SHP77 (cell line): ENCODE measurements at regions not wholly inside any gene's neighbourhood (a gene's known extent, or its start where the extent isn't known, plus 50 kb on each side); places are given as distances from the start of the nearest gene placed in this dataset.
"Not testable (repeated sequence)": the region's sequence is repeated elsewhere in the genome, so short reads cannot be mapped to it uniquely, and the experiment has no call there.

Experiments
- DNase-seq, 2 experiments: peaks; one replicate each; lab custom pipeline; 2025; lab: John Stamatoyannopoulos, UW

DNA sequence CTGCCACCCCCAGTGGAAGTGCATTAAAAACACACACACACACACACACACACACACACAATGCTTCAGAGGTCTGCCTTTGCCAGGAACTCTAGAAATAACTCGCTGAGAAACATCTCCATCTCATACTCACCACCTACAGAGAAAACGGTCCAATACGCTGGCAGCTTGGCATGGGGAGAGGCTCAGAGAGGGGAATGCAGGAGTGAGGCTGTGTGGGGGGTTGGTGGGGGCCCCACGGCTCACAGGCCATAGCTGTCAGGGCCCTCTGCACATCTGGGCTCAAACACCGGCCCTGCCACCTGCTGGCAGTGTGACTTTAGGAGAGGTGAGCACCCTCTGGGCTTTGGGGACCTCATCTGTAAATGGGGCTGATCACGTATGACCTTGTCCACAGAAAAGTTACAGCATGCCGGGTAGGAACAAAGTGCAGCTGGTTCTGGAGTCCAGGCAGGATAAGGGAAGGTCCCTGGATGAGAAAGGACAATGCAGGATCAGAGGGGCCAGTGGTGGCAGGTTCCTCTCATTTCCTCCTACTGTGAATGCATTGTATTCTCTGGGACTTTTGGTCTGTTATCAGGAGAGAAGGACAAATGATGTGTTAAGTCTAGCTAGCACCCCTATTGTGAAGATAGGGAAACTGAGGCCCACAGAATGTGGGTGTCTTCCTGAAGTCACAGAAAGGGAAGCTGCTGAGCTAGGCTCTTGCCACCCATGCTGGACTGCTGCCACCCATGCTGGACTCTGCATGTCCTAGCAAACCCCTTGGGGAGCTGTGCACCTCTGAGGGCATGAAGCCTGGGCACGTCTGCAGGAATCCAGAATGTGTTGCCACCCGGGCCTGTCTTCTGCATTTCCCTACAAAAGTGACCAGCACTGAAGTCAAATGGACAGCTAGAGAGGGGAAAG lies 404.6 kb downstream of the RPS24 start:
- no peak for DNase-seq

DNA sequence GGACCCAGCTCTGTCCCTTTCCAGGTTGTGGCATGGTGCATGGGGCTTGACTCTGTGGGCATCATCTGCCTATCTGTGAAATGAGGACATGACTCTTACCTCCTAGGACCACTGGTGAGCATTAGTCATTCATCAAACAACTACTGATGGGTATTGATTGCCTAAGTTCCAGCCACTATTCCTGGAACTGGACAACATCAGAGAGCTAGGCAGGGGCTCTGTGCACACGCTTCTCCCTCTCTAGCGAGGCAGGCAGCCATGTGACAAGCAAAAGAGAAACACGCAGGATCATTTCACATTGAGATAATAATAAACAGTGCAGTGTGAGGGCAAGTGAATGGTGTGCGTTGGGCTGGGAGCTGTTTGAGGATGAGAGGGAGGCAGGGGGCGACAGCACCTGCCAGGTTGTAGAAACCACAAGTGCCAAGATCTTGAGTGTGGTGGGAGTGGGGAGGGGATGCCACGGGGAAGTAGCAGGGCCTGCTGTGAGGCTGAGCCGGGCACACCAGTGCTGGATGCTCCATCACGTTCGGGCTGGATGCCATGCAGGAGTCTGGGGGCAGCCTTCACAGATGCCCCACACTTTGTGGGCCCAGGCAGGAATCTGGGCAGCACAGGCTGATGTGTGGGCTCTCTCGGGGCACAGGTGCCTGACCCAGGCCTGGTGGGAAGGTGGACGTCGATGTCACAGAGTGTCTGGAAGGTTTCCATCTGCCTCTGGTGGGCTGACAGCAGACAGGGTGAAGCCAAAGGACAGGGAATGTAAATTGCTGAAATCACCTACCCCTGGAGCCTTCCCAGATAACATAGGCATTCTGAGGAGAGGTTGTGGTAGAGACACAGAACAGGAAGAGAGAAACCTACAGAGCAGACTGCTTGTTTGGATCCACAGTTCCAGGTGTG lies 405.5 kb downstream of the RPS24 start:
- no peak for DNase-seq

DNA sequence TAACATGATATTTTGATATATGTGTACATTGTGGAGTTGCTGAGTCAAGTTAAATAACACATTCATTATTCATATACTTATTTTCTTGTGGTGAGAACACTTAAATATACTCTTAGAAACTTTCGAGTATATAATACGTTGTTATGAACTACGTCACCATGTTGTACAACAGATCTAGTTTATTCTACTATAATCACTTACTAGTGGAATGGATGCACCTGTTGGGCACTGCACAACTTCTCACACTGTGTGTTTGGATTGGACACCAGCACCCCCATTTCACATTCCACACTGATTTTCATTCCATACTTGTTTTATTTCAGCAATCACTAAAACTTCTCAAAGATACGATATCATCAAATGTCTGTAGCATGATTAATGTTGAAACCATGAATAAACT lies 407.3 kb downstream of the RPS24 start:
- DNase-seq = no peak

DNA sequence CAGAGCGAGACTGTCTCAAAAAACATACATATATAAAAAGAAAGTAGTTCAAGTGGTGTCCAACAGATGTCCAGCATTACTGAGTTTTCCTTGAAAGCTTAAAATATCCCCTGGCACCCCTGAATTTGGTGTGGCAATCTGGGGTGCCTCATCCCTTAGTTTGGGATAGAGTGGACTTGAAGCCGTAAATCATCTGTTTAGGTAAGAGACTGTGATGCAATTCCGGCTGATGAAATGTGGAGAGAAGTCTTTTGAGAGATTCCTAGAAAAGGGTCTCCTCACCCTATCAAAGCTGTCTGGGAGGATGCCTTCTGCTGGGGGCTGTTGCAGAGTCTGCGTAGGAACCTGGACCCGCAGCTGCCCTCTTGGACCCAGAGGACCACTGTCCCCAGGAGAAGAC lies 408.0 kb downstream of the RPS24 start:
- no peak for DNase-seq

- no peak for DNase-seq
Observed at GRCh38 chr10:78442836-78443550, 409.3 kb downstream of the RPS24 start.

DNA sequence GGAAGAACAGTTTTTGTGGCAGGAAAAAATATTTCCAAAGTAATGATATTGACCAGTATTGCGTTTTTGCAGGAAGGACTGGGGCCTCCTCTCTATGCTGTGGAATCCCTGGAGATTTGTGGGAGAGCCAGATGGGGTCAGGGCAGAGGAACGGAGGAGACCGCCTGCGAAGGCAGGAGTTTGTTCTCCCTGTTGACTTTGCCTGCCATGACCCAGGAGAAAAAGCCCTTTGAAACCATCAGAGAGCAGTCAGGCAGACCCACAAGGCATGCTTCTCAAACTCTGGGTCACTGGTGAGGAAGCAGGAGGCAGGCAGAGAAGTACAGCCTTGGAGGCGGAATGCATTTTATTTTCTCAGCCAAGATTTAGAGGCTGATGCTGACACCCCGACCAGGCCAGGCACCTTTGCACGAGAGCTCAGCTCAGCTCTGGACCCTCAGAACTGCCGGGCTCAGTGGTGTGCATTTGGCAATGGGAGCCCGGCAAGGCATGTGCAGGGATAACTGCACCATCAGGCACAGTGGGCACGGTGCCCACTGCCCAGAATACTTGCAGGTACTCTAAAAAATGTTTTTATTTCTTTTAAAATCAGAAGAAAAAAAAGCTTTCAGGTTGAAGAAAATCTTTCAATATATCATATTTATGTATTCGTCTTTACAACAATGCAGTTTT lies 410.4 kb downstream of the RPS24 start:
- no peak for DNase-seq

- DNase-seq = not testable (repeated sequence)
Observed at GRCh38 chr10:78444741-78445140, 411.1 kb downstream of the RPS24 start.

GRCh38 chr10:78445308-78445707 lies 411.6 kb downstream of the RPS24 start:
- no peak for DNase-seq

GRCh38 chr10:78448470-78448869 lies 414.8 kb downstream of the RPS24 start:
- DNase-seq = no peak

- DNase-seq = no peak
Observed at GRCh38 chr10:78448994-78449418, 415.3 kb downstream of the RPS24 start.

DNA sequence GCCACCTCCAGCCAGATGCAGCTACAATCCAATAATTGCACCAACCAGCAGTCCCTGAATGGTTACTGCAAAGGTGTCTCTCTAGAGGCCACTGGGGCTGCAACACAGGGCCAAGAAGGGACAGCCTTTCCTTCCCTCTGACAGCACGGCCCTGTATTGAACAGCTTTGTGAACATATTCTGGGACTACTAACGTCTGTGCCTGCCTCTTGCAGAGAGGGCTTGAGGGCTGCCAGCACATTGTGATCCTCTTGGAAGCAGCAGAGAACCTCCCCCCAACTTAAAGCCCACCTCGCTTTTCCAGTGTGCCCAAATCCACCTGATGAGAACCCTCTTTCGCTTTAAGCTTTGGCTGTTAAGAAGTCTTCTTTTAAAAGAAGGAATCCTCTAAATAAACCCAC lies 415.9 kb downstream of the RPS24 start:
- DNase-seq = no peak

GRCh38 chr10:78450239-78450638 lies 416.6 kb downstream of the RPS24 start:
- no peak for DNase-seq

DNA sequence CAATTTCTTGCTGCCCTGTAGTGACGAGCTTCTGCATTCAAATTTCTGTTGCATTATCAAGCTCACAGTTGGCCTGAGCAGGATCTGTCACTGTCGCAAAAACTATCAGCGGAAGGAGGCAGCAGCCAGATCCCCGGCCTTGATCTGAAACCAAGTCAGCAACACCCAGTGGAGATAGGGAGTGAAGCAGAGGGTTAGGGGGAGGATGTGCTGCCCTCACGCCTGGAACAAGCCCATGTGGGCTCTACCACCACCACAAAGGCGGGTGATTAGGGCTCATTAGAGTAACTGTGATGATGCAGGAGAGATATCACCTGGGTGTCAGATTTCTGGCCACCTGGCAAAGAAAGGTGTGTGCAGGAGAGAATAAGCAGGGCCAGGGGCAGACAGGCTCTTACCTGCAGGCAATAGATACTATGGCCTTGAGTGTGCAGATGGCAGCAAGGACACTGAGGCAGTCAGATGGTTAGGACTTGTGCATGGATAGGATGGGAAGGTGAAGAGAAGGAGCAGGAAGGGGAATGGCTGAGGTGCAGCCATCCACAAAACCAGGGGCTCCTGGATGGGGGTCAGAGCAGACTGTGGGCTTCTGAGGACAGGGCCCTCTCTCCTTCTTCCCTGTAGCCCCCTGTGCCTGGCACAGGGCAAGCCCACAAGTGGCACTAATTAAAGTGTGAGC lies 417.3 kb downstream of the RPS24 start:
- DNase-seq = no peak

- DNase-seq = no peak
Observed at GRCh38 chr10:78451592-78451991, 417.9 kb downstream of the RPS24 start.

GRCh38 chr10:78454123-78454645 lies 420.5 kb downstream of the RPS24 start:
- DNase-seq = no peak

- DNase-seq = no peak
Observed at GRCh38 chr10:78455236-78455635, 421.6 kb downstream of the RPS24 start.

- DNase-seq = no peak
Observed at GRCh38 chr10:78455811-78456210, 422.1 kb downstream of the RPS24 start.

GRCh38 chr10:78456649-78457400 lies 423.2 kb downstream of the RPS24 start:
- no peak for DNase-seq

GRCh38 chr10:78457804-78458482 lies 424.3 kb downstream of the RPS24 start:
- DNase-seq = no peak
